ENCODE measurements at regions not wholly inside any gene's neighbourhood (a gene's known extent, or its start where the extent isn't known, plus 50 kb on each side); places are given as distances from the start of the nearest gene placed in this dataset.

DNA sequence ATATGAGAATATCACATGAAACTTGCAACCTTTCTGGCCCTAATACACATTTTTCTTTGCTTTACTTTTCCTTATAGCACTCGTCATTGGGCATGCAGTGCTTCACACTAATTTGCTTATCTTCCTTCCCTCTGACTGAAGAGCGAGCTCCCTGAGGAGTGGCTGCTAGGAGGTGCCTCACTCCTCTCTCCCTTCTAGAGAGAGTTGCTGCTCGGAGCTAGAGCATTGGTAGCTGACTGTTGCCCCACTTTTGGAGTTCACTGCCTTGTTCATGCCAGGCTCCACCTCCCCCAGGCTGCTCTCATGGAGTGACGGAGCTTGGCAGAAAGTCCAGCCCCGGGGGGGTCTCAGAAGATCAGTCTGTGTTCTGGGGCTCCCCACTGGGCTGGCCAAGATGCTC is 413.2 kb downstream of the MED10 start:
- intact Hi-C loops (cut with DNase I, micrococcal nuclease), result no loop called here
- no peak for ATAC-seq
- Mint-ChIP-seq H3K4me3 (no peak overlapping the region), H3K27me3 (peaks cover 1% of the 10 kb centered on the region), H3K9me3 (ENCODE audit: low read depth) (peaks cover 9% of the 10 kb centered on the region), H3K27ac (no peak overlapping the region), H3K4me1 (no peaks in the 10 kb centered on the region), H3K36me3 (ENCODE audit: low read depth) (no peaks in the 10 kb centered on the region)
- CTCF ChIA-PET, result no interaction called here
- DNase-seq, result no peak
- POLR2A ChIA-PET, result no interaction called here

DNA sequence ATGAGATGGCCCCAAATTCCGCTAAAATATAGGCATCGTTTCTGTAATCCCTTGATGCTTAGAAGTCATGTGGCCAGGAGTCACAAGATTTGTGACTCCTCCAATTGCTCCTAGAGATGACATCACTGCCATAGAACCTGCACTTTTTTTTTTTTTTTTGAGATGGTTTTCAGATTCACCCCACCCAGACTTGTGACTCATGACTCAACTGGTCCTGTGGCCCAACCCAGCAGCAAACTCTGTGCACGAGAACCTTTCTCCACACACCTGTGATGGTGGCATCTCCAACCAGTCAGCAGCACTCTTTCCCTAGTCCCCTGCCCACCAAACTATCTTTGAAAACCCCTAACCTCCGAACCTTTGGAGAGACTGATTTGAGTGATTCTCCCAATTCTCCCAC is 414.0 kb downstream of the MED10 start:
- DNase-seq (no peak), ATAC-seq (no peak)
- ChIA-PET CTCF (no interaction called here), POLR2A (no interaction called here)
- H3K27me3 Mint-ChIP-seq, result no peaks in the 10 kb centered on the region
- intact Hi-C loops (cut with DNase I, micrococcal nuclease), result no loop called here
- no peaks in the 10 kb centered on the region for H3K36me3 Mint-ChIP-seq (ENCODE audit: low read depth)
- H3K4me1 Mint-ChIP-seq, result no peaks in the 10 kb centered on the region
- H3K9me3 Mint-ChIP-seq (ENCODE audit: low read depth), result peaks cover 9% of the 10 kb centered on the region
- H3K27ac Mint-ChIP-seq, result no peak overlapping the region
- no peak overlapping the region for H3K4me3 Mint-ChIP-seq

DNA sequence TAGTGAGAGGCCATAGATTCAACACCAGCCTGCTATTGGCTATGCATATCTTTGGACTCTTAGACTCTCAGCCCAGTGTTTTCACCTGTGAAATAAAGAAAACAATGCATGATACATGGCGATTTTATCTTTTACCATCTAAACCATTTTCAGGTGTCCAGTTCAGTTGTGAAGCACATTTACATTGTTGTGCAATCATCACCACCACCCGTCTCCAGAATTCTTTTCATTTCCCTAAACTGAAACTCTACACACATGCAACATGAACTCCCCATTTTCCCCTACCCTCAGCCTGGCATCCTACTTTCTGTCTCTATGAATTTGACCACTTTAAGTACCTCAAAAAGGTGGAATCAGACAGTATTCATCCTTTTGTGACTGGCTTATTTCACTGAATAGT is 420.6 kb downstream of the MED10 start:
- H3K36me3 Mint-ChIP-seq (ENCODE audit: low read depth), result no peaks in the 10 kb centered on the region
- peaks cover 11% of the 10 kb centered on the region for H3K27me3 Mint-ChIP-seq
- H3K4me3 Mint-ChIP-seq, result no peak overlapping the region
- CTCF ChIA-PET, result no interaction called here
- H3K27ac Mint-ChIP-seq, result no peak overlapping the region
- ATAC-seq (no peak), DNase-seq (no peak)
- no peaks in the 10 kb centered on the region for H3K9me3 Mint-ChIP-seq (ENCODE audit: low read depth)
- POLR2A ChIA-PET, result no interaction called here
- H3K4me1 Mint-ChIP-seq, result no peaks in the 10 kb centered on the region
- intact Hi-C loops (cut with DNase I, micrococcal nuclease), result no loop called here

DNA sequence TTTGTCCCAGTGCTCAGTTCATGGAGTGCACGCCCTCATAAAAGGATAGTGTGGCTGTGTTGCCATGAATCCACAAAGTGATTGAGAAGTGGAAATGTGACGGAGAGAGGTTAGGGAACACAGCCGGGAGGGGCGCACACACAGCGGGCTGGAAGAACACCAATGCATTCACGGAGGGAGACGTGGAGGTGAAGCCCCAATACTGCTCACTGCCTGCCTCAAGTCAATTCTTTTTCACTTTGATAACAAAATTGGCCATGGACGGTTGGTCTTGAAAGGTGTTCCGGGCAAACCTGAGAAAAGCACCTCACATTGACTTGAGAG is 424.1 kb downstream of the MED10 start:
- Mint-ChIP-seq H3K36me3 (ENCODE audit: low read depth) (no peaks in the 10 kb centered on the region), H3K4me3 (no peak overlapping the region), H3K9me3 (ENCODE audit: low read depth) (no peaks in the 10 kb centered on the region), H3K27me3 (peaks cover 18% of the 10 kb centered on the region), H3K4me1 (no peaks in the 10 kb centered on the region), H3K27ac (no peak overlapping the region)
- CTCF ChIA-PET, result no interaction called here
- intact Hi-C loops (cut with DNase I, micrococcal nuclease), result no loop called here
- POLR2A ChIA-PET, result no interaction called here
- DNase-seq (no peak), ATAC-seq (no peak)

DNA sequence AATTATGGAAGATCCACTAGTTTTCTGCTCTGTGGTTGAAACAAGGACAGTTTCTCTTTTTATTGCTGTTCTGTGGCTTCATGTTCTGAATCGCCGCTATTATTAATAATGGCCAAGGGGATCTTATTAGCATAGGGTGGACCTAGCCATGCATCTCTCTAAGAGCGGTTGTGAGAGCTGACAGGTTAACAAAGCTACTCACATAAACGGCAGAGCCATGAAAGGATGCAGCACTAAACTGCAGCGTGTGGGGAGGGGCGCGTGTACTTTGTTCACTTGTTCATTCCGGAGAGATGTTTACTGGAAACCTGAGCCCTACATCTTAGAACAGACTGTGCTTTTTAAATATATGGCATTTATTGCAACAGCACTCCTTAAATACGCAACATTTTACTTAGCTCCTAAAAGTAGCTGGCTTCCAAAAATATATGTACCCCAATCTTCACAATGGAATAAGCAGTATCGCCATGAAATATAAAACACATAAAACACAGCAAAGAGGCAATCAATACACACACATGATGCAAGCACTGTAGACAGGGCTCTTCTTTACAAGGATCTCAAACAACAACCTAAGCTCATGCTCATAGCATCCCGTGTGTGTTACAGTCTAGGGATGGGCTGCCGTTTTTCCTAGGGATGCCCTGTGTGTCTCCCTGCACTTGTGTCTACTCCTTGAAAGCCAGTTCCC is 424.6 kb downstream of the MED10 start:
- no peaks in the 10 kb centered on the region for H3K36me3 Mint-ChIP-seq (ENCODE audit: low read depth)
- ChIA-PET POLR2A (no interaction called here), CTCF (no interaction called here)
- H3K4me1 Mint-ChIP-seq, result no peaks in the 10 kb centered on the region
- ATAC-seq, result no peak
- no peak for DNase-seq
- H3K9me3 Mint-ChIP-seq (ENCODE audit: low read depth), result no peaks in the 10 kb centered on the region
- peaks cover 18% of the 10 kb centered on the region for H3K27me3 Mint-ChIP-seq
- intact Hi-C loops (cut with DNase I, micrococcal nuclease), result no loop called here
- H3K27ac Mint-ChIP-seq, result no peak overlapping the region
- H3K4me3 Mint-ChIP-seq, result no peak overlapping the region

DNA sequence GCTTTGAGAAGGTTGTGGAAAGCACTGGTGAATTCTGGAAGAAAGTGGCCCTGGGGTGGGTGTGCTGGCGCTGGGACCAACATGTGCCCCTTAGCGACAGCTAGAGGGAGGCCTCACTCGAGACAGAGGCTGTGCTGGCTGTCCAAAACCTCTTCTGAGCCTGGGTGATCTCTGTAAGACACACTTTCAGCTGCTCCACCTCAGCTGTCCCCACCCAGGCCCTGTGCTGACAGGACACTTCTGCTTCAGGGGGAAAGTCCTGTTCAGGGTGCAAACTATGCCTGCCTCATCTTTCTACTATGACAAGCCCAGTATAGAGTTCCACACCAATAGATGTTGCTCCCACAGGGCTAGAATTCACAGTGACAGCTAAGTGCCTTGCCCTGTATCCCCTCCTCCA is 426.4 kb downstream of the MED10 start:
- CTCF ChIA-PET, result no interaction called here
- Mint-ChIP-seq H3K36me3 (ENCODE audit: low read depth) (no peaks in the 10 kb centered on the region), H3K4me1 (no peaks in the 10 kb centered on the region), H3K27ac (no peak overlapping the region), H3K27me3 (peaks cover 17% of the 10 kb centered on the region), H3K9me3 (ENCODE audit: low read depth) (peaks cover 4% of the 10 kb centered on the region), H3K4me3 (no peak overlapping the region)
- ATAC-seq (no peak), DNase-seq (no peak)
- intact Hi-C loops (cut with DNase I, micrococcal nuclease), result no loop called here
- POLR2A ChIA-PET, result no interaction called here

DNA sequence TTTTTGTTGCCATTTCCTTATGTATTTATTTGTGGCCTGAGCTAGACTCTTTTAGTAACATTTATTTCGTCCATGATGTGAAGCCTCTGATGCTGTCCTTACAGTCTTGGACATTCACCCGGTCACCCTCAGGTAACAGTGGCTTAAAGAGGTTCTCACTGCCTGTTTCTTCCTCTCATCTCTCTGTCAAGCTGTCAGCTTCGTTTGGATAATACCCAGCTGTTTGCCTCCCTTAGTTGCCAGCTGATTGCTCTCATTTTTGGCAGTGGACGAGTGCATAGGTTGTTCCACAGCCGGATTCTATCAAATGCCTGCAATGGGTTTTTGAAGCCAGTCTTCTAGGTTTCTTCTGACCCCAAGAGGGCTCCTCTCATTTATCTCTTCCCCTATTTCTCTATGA is 427.7 kb downstream of the MED10 start:
- POLR2A ChIA-PET, result no interaction called here
- Mint-ChIP-seq H3K27ac (no peak overlapping the region), H3K9me3 (ENCODE audit: low read depth) (peaks cover 4% of the 10 kb centered on the region), H3K4me1 (no peaks in the 10 kb centered on the region), H3K27me3 (peaks cover 13% of the 10 kb centered on the region), H3K4me3 (no peak overlapping the region), H3K36me3 (ENCODE audit: low read depth) (no peaks in the 10 kb centered on the region)
- DNase-seq (no peak), ATAC-seq (no peak)
- CTCF ChIA-PET, result interaction anchor here (0.7 kb wide), 1 partner anchor 1866 kb away, joined by 3 read pairs; no protein-coding TSS in a partner anchor
- intact Hi-C loops (cut with DNase I, micrococcal nuclease), result no loop called here

DNA sequence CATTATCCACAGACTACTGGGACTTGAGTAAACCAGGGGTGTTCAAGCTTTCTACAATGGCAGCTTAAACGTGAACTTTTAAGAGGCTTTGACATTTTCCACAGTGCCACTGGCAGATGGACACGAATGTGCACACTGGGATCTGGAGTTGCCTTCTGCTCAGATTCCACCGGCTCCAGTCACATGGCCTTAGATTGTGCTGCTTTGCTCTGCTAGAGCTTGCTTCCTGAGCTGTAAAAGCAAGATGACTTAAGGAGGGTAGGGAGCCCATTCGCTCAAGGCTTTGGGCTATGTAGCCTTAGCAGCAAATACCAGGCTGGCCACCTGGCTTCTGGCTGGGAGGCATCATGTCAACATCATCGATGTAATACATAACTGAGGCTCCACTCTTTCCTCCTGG is 436.9 kb downstream of the MED10 start:
- DNase-seq (no peak), ATAC-seq (no peak)
- intact Hi-C loops (cut with DNase I, micrococcal nuclease), result no loop called here
- Mint-ChIP-seq H3K4me3 (no peak overlapping the region), H3K27ac (no peak overlapping the region), H3K27me3 (peaks cover 5% of the 10 kb centered on the region), H3K4me1 (no peaks in the 10 kb centered on the region), H3K36me3 (ENCODE audit: low read depth) (no peaks in the 10 kb centered on the region), H3K9me3 (ENCODE audit: low read depth) (no peaks in the 10 kb centered on the region)
- POLR2A ChIA-PET, result no interaction called here
- CTCF ChIA-PET, result no interaction called here

DNA sequence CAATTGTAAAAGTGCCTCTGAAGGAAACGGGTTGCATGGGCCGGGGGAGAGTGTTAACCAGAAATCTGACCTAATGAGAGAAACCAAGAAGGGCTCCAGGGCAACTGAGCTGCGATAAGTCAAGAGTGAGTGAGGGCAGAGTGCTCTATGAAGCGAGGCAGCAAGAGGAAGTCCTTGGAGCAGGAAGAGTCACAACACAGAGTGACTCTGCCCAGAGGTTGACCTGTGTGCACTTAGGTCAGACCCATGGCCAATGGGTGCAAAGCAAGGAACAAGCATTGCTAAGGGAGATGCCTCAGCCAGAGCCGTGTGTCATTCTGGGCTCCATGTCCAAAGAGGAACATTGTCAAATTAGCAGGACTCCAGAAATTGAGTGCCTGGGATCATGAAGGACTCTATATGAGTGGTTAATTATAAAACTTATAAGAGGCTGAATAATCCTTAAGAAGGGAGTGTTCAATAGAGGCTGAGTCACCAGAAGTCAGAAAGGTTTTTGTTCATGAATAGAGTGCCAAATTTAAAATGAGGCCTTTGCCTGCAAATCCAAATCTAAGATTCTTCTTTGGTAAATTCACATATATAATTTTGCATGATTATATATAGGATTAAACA is 438.5 kb downstream of the MED10 start:
- ATAC-seq, result no peak
- Mint-ChIP-seq H3K27ac (no peak overlapping the region), H3K36me3 (ENCODE audit: low read depth) (no peaks in the 10 kb centered on the region), H3K4me1 (no peaks in the 10 kb centered on the region), H3K9me3 (ENCODE audit: low read depth) (no peaks in the 10 kb centered on the region), H3K4me3 (no peak overlapping the region), H3K27me3 (peaks cover 5% of the 10 kb centered on the region)
- ChIA-PET POLR2A (no interaction called here), CTCF (no interaction called here)
- DNase-seq, result no peak
- intact Hi-C loops (cut with DNase I, micrococcal nuclease), result no loop called here

DNA sequence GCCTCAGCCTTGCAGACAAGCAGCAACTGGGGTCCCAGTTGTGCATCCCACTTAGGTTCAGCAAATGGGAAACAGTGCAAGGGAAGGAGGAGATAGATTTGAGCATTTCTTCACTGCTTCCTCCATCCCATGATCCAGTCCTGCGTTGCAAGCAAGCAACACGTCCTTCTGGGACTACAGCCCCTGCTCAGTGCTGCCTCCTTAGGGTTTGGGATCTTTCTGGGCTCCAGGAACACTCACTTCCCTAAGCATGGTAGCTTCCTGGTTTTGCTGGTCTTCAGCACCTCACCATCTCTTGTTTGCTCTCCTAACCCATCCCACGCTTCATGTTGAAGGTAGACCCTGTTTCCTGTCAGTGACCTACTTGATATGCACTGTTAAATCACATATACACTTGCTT is 444.7 kb downstream of the MED10 start:
- CTCF ChIA-PET, result interaction anchor here (1.2 kb wide), 1 partner anchor 11 kb away, joined by 3 read pairs; no protein-coding TSS in a partner anchor
- Mint-ChIP-seq H3K36me3 (ENCODE audit: low read depth) (no peaks in the 10 kb centered on the region), H3K9me3 (ENCODE audit: low read depth) (no peaks in the 10 kb centered on the region), H3K4me1 (no peaks in the 10 kb centered on the region), H3K4me3 (no peak overlapping the region), H3K27me3 (peaks cover 2% of the 10 kb centered on the region), H3K27ac (no peak overlapping the region)
- ATAC-seq, result no peak
- intact Hi-C loops (cut with DNase I, micrococcal nuclease), result no loop called here
- POLR2A ChIA-PET, result no interaction called here
- DNase-seq, result no peak

DNA sequence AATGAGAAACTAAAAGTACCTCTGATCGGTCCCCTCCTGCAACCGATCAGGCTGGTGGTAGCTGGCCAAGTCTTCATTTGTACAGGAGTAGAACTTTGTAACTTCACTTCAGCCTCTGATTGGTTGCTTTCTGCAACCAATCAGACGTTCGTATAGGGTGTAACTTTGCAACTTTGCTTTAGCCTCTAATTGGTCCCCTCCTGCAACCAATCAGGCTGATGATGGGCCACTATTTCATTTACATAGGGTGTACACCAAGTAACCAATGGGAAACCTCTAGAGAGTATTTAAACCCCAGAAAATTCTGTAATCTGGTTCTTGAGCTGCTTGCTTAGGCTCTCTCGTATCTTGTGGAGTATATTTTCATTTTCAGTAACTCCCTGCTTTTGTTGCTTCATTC is 445.5 kb downstream of the MED10 start:
- CTCF ChIA-PET, result interaction anchor here (1.2 kb wide), 1 partner anchor 10 kb away, joined by 3 read pairs; no protein-coding TSS in a partner anchor
- Mint-ChIP-seq H3K36me3 (ENCODE audit: low read depth) (no peaks in the 10 kb centered on the region), H3K4me3 (no peak overlapping the region), H3K27me3 (peaks cover 1% of the 10 kb centered on the region), H3K27ac (no peak overlapping the region), H3K9me3 (ENCODE audit: low read depth) (no peaks in the 10 kb centered on the region), H3K4me1 (no peaks in the 10 kb centered on the region)
- no peak for DNase-seq
- ATAC-seq, result no peak
- POLR2A ChIA-PET, result no interaction called here
- intact Hi-C loops (cut with DNase I, micrococcal nuclease), result no loop called here

DNA sequence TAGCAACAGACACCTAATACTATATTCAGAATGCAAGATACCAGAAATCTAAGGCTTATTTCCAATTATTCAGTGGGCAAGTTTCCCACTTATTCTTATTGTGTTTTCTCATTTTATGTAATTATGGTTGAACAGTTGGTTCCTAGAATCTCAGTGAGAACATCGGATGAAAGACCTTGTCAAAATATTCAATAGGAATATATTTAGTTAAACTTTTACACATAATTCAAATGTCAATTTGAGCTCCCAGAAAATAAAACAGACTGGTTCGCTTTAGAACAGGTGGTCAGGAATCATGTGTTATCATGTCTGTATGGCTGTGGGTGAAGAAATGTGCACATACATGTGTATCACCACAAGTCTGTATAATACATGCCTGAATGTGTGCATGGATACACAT is 447.8 kb downstream of the MED10 start:
- no peak overlapping the region for H3K27ac Mint-ChIP-seq
- peaks cover 4% of the 10 kb centered on the region for H3K27me3 Mint-ChIP-seq
- ATAC-seq (no peak), DNase-seq (no peak)
- no peaks in the 10 kb centered on the region for H3K36me3 Mint-ChIP-seq (ENCODE audit: low read depth)
- H3K4me3 Mint-ChIP-seq, result no peak overlapping the region
- intact Hi-C loops (cut with DNase I, micrococcal nuclease), result no loop called here
- ChIA-PET CTCF (no interaction called here), POLR2A (no interaction called here)
- H3K9me3 Mint-ChIP-seq (ENCODE audit: low read depth), result no peaks in the 10 kb centered on the region
- no peaks in the 10 kb centered on the region for H3K4me1 Mint-ChIP-seq

All from activated CD4-positive, alpha-beta T cell treated with anti-CD3 and anti-CD28 coated beads for 36 hours (primary cell).